ENCODE measurements at regions not wholly inside any gene's neighbourhood (a gene's known extent, or its start where the extent isn't known, plus 50 kb on each side); places are given as distances from the start of the nearest gene placed in this dataset.

GRCh38 chr7:132035517-132036362 is 479.3 kb upstream of the PODXL start:
- no peak for TF ChIP-seq CTCF (IDR thresholded peaks at IDR 0.05)
- TF ChIP-seq EZH2 (IDR thresholded peaks at IDR 0.05; ENCODE audit: borderline replicate concordance, insufficient read depth, low read depth, low read length, poor library complexity, severe bottlenecking): no peak
